Upper lobe of left lung (tissue), 6 donors: ENCODE measurements at regions not wholly inside any gene's neighbourhood (a gene's known extent, or its start where the extent isn't known, plus 50 kb on each side); places are given as distances from the start of the nearest gene placed in this dataset.
"Not testable (repeated sequence)": the region's sequence is repeated elsewhere in the genome, so short reads cannot be mapped to it uniquely, and the experiment has no call there.

Source experiments
- ATAC-seq, 2 donors: fragments of 200-7000 bp; cut with Tn5 transposase; one replicate each; pipeline ENCODE4 v1.9.1; 2022; ENCODE audit warnings: mild to moderate bottlenecking in 2 of 2, moderate library complexity in 2 of 2; ENCODE audit not compliant: low FRiP score in 2 of 2
- DNase-seq, 2 donors: peaks; one replicate each; pipeline ENCODE4 v3.0.0-alpha.2; 2019 to 2020
- H3K27ac ChIP-seq, 4 donors: fragments of 200-600 bp; sonication (generic); one replicate each; pipeline ENCODE4 v1.5.1; 2016 to 2019
- H3K27me3 ChIP-seq, 4 donors: fragments of 200-600 bp; sonication (generic); one replicate each; pipeline ENCODE4 v1.5.1; 2017 to 2019
- H3K36me3 ChIP-seq, 4 donors: fragments of 200-600 bp; sonication (generic); one replicate each; pipeline ENCODE4 v1.5.1; 2016 to 2019
- H3K4me1 ChIP-seq, 4 donors: fragments of 200-600 bp; sonication (generic); one replicate each; pipeline ENCODE4 v1.5.1; 2018 to 2019
- H3K4me3 ChIP-seq, 4 donors: fragments of 200-600 bp; sonication (generic); one replicate each; pipeline ENCODE4 v1.5.1; 2017 to 2019; ENCODE audit warnings: mild to moderate bottlenecking in 2 of 4, moderate library complexity in 1 of 4
- H3K9me3 ChIP-seq, 4 donors: fragments of 200-600 bp; sonication (generic); one replicate each; pipeline ENCODE4 v1.5.1; 2018 to 2019
- EP300 ChIP-seq, 4 donors: sonication (generic); formaldehyde crosslinking; IDR thresholded peaks; one replicate each; pipeline ENCODE4 v1.5.1; 2017; ENCODE audit warnings: antibody characterized with exemption in 4 of 4, control low read depth in 2 of 4
- POLR2A ChIP-seq, 4 donors: fragments of 450-650 bp; IDR thresholded peaks; one replicate each; pipeline ENCODE4 v1.5.1; 2016 to 2017; ENCODE audit warnings: antibody characterized with exemption in 4 of 4, mild to moderate bottlenecking in 2 of 4
- POLR2AphosphoS5 ChIP-seq, 2 donors: sonication (generic); formaldehyde crosslinking; IDR thresholded peaks; one replicate each; pipeline ENCODE4 v1.5.1; 2017; ENCODE audit warnings: antibody characterized with exemption in 2 of 2
- WGBS, 2 donors: methylation state at CpG; one replicate each; pipeline ENCODE4 v1.1.5; 2017 to 2018; 5-methylcytosine and 5-hydroxymethylcytosine counted together
- TF ChIP-seq, protein P1 (sequence below), 6 experiments: fragments of 450-650 bp in 4 of 6; fragments of 200-600 bp in 2 of 6; sonication (generic) in 2 of 6; IDR thresholded peaks; one replicate each; pipeline ENCODE4 v1.5.1; 2016 to 2019; ENCODE audit warnings: antibody characterized with exemption in 6 of 6
- donor health status: DM: no; HTN: no; CAD: no; lungs with moderate emphysema.
- donor health status: DM: no; HTN: yes; CAD: no; lungs with severe emphysema.

DNA sequence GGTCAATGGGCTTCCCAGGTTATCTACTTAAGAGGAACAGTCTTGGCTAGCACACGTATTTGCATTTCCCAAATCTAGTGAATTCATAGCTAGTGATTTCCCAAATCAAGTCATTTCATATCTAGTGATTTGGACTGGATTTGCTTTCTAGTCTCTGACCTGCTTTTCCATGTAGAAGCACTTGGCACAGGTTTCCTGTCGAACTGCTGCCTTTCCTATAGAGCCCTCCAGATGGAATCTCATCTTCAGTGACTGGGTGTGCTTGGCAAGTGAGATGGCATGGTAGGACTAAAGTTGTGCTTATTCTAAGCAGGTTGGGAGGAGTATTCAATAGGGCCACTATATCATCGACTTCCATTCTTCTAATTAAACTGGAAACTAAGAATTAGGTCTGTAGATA lies 94.7 kb downstream of the CCNG2 start:
- DNase-seq (no peak), ATAC-seq (no peak)
- Histone ChIP-seq H3K9me3 (no peaks in the 10 kb centered on the region), H3K27me3 (no peaks in the 10 kb centered on the region), H3K36me3 (no peaks in the 10 kb centered on the region), H3K4me1 (peaks cover 0 to 4% (median 0%) of the 10 kb centered on the region in 4 donors), H3K4me3 (no peak overlapping the region), H3K27ac (no peak overlapping the region)
- TF ChIP-seq EP300 (IDR thresholded peaks at IDR 0.05), result no peak
- no peak for TF ChIP-seq POLR2AphosphoS5 (IDR thresholded peaks at IDR 0.05)
- no peak for TF ChIP-seq POLR2A (IDR thresholded peaks at IDR 0.05)
- TF ChIP-seq, protein P1, sequence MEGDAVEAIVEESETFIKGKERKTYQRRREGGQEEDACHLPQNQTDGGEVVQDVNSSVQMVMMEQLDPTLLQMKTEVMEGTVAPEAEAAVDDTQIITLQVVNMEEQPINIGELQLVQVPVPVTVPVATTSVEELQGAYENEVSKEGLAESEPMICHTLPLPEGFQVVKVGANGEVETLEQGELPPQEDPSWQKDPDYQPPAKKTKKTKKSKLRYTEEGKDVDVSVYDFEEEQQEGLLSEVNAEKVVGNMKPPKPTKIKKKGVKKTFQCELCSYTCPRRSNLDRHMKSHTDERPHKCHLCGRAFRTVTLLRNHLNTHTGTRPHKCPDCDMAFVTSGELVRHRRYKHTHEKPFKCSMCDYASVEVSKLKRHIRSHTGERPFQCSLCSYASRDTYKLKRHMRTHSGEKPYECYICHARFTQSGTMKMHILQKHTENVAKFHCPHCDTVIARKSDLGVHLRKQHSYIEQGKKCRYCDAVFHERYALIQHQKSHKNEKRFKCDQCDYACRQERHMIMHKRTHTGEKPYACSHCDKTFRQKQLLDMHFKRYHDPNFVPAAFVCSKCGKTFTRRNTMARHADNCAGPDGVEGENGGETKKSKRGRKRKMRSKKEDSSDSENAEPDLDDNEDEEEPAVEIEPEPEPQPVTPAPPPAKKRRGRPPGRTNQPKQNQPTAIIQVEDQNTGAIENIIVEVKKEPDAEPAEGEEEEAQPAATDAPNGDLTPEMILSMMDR (IDR thresholded peaks at IDR 0.05), result no peak
- 76 to 83% methylated on average over 3 of the region's 3 CpGs for WGBS, 2 donors

DNA sequence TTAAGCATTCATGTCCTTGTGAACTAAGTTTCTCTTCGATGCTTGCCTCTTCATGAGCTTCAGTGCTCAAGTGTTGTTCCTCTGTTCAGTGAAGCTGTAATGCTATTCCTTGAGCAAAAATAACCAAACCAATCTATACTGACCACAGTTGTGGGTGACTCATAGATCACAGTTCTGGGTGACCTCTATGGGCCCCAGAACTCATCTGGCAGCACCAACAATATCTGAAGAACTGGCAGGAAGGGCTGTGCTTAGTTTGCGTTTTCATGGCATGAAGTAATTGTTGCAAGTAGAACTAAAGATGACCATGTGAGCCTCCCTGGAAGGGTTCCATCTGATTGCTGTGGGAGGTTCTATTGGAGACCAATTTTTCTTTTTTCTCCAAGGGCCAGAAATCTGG lies 106.2 kb downstream of the CCNG2 start:
- ATAC-seq (no peak), DNase-seq (no peak)
- Histone ChIP-seq H3K27me3 (no peaks in the 10 kb centered on the region), H3K36me3 (no peaks in the 10 kb centered on the region), H3K4me1 (no peaks in the 10 kb centered on the region), H3K4me3 (no peak overlapping the region), H3K27ac (no peak overlapping the region), H3K9me3 (peaks cover 0 to 4% (median 0%) of the 10 kb centered on the region in 4 donors)
- WGBS, 2 donors, result 86 to 93% methylated on average over 2 of the region's 2 CpGs
- TF ChIP-seq EP300 (IDR thresholded peaks at IDR 0.05) (no peak), POLR2A (IDR thresholded peaks at IDR 0.05) (no peak)

DNA sequence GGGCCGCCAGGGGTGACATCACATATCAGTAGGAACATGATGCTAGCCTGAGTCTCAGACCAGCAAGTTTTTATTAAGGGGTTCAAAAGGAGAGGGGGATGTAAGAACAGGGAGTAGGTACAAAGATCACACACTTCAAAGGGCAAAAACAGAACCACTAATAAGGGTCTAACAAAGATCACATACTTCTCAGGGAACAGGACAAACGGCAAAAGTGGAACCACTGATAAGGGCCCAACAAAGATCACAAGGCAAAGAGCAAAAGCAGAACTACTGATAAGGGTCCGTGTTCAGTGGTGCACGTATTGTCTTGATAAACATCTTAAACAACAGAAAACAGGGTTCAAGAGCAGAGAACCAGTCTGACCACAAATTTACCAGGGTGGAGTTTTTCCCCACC lies 107.0 kb downstream of the CCNG2 start:
- not testable (repeated sequence) for H3K4me1 ChIP-seq, DNase-seq, H3K27me3 ChIP-seq, H3K4me3 ChIP-seq, H3K9me3 ChIP-seq, H3K27ac ChIP-seq, H3K36me3 ChIP-seq, ATAC-seq
- 24 to 58% methylated on average over 4 of the region's 4 CpGs for WGBS, 2 donors

DNA sequence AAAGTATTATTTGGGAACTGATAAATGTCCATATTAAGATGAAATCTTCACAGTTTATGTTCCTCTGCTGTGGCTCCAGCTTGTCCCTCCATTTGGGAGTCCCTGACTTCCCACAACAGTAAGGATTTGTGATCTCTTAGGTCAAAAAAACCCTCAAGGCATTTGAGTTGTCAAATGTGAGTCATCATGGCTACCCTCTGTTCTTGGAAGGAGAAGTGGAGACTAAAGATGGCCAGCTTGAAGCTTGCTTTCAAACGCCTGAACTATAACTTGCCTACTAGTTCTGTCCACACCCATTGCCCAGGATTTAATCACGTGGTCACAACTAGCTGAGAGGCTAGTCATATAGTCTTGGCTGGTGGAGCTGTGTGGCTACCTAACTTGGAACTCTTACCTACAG lies 107.8 kb downstream of the CCNG2 start:
- DNase-seq (no peak), ATAC-seq (no peak)
- no peak for TF ChIP-seq POLR2AphosphoS5 (IDR thresholded peaks at IDR 0.05)
- TF ChIP-seq, protein P1 (IDR thresholded peaks at IDR 0.05), result no peak
- TF ChIP-seq POLR2A (IDR thresholded peaks at IDR 0.05), result no peak
- TF ChIP-seq EP300 (IDR thresholded peaks at IDR 0.05), result no peak
- Histone ChIP-seq H3K36me3 (no peaks in the 10 kb centered on the region), H3K9me3 (peaks cover 0 to 4% (median 0%) of the 10 kb centered on the region in 4 donors), H3K4me1 (no peaks in the 10 kb centered on the region), H3K27ac (no peak overlapping the region), H3K4me3 (no peak overlapping the region), H3K27me3 (no peaks in the 10 kb centered on the region)
- 67% methylated on average over 2 of the region's 2 CpGs for WGBS, 2 donors

DNA sequence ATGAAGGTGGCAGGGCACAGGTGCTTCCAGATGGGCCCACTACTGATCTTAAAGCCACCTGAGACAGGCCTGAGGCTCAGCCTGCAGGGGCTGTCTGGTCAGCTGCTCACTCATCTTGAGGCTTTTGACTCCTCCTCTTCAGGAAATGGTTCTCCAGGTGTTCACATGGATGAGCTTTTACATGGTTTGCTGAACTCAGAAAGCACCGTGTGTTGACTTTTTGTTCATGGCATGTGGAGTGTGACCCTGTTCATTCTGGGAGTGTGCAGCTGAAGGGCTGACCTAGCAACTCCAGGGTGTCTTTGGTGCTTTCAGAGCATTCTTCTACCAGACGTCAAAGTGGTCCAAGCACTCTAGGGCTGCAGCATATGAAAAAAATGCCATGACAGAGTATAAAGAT lies 111.1 kb downstream of the CCNG2 start:
- WGBS, 2 donors, result 65 to 89% methylated on average over 1 to 2 of the region's 2 CpGs
- DNase-seq, result no peak
- no peak for TF ChIP-seq POLR2AphosphoS5 (IDR thresholded peaks at IDR 0.05)
- TF ChIP-seq EP300 (IDR thresholded peaks at IDR 0.05), result no peak
- TF ChIP-seq, protein P1 (IDR thresholded peaks at IDR 0.05), result no peak
- TF ChIP-seq POLR2A (IDR thresholded peaks at IDR 0.05), result no peak

DNA sequence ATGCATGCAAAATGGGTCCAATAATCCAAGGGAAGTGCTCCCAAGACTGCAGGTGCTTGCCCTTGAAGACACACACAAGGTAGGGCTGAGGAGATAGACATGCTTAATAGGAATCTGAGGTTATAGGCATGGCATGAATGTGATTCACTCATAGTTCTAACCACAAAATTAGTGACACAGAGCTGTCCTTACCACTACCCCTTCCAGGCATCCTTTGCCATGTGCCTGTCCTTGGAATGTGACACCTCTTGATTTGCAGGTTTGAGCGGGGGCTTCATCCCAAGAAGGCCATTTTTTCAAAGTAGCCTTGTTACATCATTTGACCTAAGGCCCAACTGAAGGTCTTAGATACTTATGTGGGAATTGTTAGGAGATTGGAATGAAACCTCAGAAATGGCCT lies 112.5 kb downstream of the CCNG2 start:
- WGBS, 2 donors, result 82 to 94% methylated on average over 1 of the region's 1 CpG
- no peak for ATAC-seq

More for the DNA sequence above, 111.1 kb downstream of the CCNG2 start:
- no peaks in the 10 kb centered on the region for H3K27me3 ChIP-seq
- no peaks in the 10 kb centered on the region for H3K36me3 ChIP-seq
- H3K27ac ChIP-seq, result no peak overlapping the region
- no peaks in the 10 kb centered on the region for H3K4me1 ChIP-seq
- peaks cover 0 to 4% (median 0%) of the 10 kb centered on the region in 4 donors for H3K9me3 ChIP-seq
- H3K4me3 ChIP-seq, result no peak overlapping the region
- no peak for ATAC-seq

More for the DNA sequence above, 112.5 kb downstream of the CCNG2 start:
- peaks cover 0 to 2% (median 0%) of the 10 kb centered on the region in 4 donors for H3K9me3 ChIP-seq
- no peaks in the 10 kb centered on the region for H3K36me3 ChIP-seq
- TF ChIP-seq, protein P1 (IDR thresholded peaks at IDR 0.05), result no peak
- TF ChIP-seq EP300 (IDR thresholded peaks at IDR 0.05) (no peak), POLR2AphosphoS5 (IDR thresholded peaks at IDR 0.05) (no peak), POLR2A (IDR thresholded peaks at IDR 0.05) (no peak)
- no peak for DNase-seq
- no peaks in the 10 kb centered on the region for H3K4me1 ChIP-seq
- H3K4me3 ChIP-seq, result no peak overlapping the region
- no peaks in the 10 kb centered on the region for H3K27me3 ChIP-seq
- H3K27ac ChIP-seq, result no peak overlapping the region
